K562 (cell line): ENCODE measurements at regions not wholly inside any gene's neighbourhood (a gene's known extent, or its start where the extent isn't known, plus 50 kb on each side); places are given as distances from the start of the nearest gene placed in this dataset.

Experiments
- PCBP1 ChIP-seq: fragments of 200-400 bp; formaldehyde crosslinking; IDR thresholded peaks from 2 replicates; pipeline ENCODE4 v1.6.1; 2018; ENCODE audit warnings: mild to moderate bottlenecking, low read depth, low read length; ENCODE audit not compliant: poor library complexity, severe bottlenecking
- SIN3A ChIP-seq, 2 experiments: fragments of 150-350 bp in 1 of 2; IDR thresholded peaks; 2 replicates each; pipeline ENCODE4 v1.6.1; 2011 to 2016; ENCODE audit warnings: borderline replicate concordance in 2 of 2, low read depth in 2 of 2, low read length in 2 of 2, mild to moderate bottlenecking in 2 of 2, moderate library complexity in 2 of 2; ENCODE audit not compliant: control insufficient read depth in 1 of 2
- SMARCC2 ChIP-seq: fragments of 450-650 bp; IDR thresholded peaks from 2 replicates; pipeline ENCODE4 v1.6.1; 2017; ENCODE audit warnings: antibody characterized with exemption, moderate library complexity, mild to moderate bottlenecking, low read depth
- ZNF121 ChIP-seq: sonication (generic); formaldehyde crosslinking; conservative IDR thresholded peaks from 2 replicates; pipeline ENCODE4 v1.8.0; 2022; ENCODE audit warnings: missing genetic modification reagents
- ZNF764 ChIP-seq: fragments of 250-450 bp; sonication (Bioruptor Pico); IDR thresholded peaks from 2 replicates; pipeline ENCODE4 v1.4.0; 2020; ENCODE audit warnings: low read depth, mild to moderate bottlenecking, moderate library complexity
- ZNF785 ChIP-seq: fragments of 250-450 bp; sonication (Bioruptor Pico); IDR thresholded peaks from 2 replicates; pipeline ENCODE4 v1.4.0; 2020; ENCODE audit warnings: mild to moderate bottlenecking
- TF ChIP-seq, protein P1 (sequence below), 3 experiments: IDR thresholded peaks in 2 of 3; conservative IDR thresholded peaks in 1 of 3; 2 replicates each; pipeline ENCODE4 v1.5.1; 2011 to 2012; ENCODE audit warnings: low read length in 3 of 3, mild to moderate bottlenecking in 3 of 3, control low read depth in 2 of 3, improper control_type of control experiment in 1 of 3, inconsistent platforms in 1 of 3, low read depth in 1 of 3, mixed read lengths in 1 of 3, moderate library complexity in 1 of 3; ENCODE audit not compliant: insufficient read depth in 2 of 3
- TF ChIP-seq, protein P2 (sequence below), 2 experiments: IDR thresholded peaks; 2 replicates each; pipeline ENCODE4 v1.6.1; 2011; ENCODE audit warnings: borderline replicate concordance in 1 of 2, control low read depth in 1 of 2, low read depth in 1 of 2, low read length in 1 of 2, mild to moderate bottlenecking in 1 of 2, mixed read lengths in 1 of 2, moderate library complexity in 1 of 2; ENCODE audit not compliant: insufficient read depth in 1 of 2, insufficient read length in 1 of 2, poor library complexity in 1 of 2, severe bottlenecking in 1 of 2; ENCODE audit errors: extremely low read depth in 1 of 2

DNA sequence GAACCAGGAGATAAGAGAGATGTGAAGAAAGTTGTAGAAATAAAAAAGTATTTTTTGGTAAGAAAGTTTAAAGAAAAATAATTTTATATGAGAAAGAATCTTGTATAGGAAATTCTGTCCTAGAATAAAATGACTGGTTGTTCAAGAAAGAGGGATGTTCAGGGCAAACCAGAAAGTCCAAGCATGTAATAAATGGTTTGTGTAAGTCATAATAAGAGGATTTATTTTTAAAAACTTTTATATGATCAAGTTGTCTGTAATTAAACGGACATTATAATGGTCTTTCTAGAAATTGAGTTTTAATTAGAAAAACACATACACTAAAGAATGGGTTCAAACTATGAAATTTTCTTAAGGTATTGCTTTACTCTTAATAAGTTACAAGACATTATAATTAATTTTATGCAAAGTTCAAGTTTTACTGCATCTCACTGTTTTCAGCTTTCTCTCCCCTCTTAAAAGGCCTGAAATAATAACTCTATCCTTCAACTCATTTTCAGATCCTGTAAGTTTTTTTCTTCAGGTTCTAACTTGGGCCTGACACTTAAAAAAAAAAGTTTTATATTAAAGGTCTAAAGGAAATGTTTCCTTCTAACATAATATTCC, 56.1 kb upstream of the ZNF300 start:
- TF ChIP-seq ZNF121 (CRISPR knock-in tag) (no peak), PCBP1 (no peak), SMARCC2 (no peak), ZNF785 (no peak), SIN3A (IDR thresholded peaks at IDR 0.05; ENCODE audit: borderline replicate concordance in 2 of 2, control insufficient read depth in 1 of 2, low read depth in 2 of 2, low read length in 2 of 2) (no peak), ZNF764 (CRISPR knock-in tag) (no peak)
- TF ChIP-seq, protein P1, sequence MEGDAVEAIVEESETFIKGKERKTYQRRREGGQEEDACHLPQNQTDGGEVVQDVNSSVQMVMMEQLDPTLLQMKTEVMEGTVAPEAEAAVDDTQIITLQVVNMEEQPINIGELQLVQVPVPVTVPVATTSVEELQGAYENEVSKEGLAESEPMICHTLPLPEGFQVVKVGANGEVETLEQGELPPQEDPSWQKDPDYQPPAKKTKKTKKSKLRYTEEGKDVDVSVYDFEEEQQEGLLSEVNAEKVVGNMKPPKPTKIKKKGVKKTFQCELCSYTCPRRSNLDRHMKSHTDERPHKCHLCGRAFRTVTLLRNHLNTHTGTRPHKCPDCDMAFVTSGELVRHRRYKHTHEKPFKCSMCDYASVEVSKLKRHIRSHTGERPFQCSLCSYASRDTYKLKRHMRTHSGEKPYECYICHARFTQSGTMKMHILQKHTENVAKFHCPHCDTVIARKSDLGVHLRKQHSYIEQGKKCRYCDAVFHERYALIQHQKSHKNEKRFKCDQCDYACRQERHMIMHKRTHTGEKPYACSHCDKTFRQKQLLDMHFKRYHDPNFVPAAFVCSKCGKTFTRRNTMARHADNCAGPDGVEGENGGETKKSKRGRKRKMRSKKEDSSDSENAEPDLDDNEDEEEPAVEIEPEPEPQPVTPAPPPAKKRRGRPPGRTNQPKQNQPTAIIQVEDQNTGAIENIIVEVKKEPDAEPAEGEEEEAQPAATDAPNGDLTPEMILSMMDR (IDR thresholded peaks at IDR 0.05 in 2 of 3, conservative IDR thresholded peaks at IDR 0.05 in 1 of 3; ENCODE audit: insufficient read depth in 2 of 3, low read depth in 1 of 3, low read length in 3 of 3): no peak
- TF ChIP-seq, protein P2, sequence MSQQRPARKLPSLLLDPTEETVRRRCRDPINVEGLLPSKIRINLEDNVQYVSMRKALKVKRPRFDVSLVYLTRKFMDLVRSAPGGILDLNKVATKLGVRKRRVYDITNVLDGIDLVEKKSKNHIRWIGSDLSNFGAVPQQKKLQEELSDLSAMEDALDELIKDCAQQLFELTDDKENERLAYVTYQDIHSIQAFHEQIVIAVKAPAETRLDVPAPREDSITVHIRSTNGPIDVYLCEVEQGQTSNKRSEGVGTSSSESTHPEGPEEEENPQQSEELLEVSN (IDR thresholded peaks at IDR 0.05; ENCODE audit: borderline replicate concordance in 1 of 2, extremely low read depth in 1 of 2, insufficient read depth in 1 of 2, insufficient read length in 1 of 2, low read depth in 1 of 2, low read length in 1 of 2, poor library complexity in 1 of 2, severe bottlenecking in 1 of 2): no peak
